Right atrium auricular region (tissue), 2 donors: ENCODE measurements at regions not wholly inside any gene's neighbourhood (a gene's known extent, or its start where the extent isn't known, plus 50 kb on each side); places are given as distances from the start of the nearest gene placed in this dataset.
A peak's percentile ranks its signal among the peaks of the same experiment; 100 is the strongest.

Experiments
- DNase-seq: peaks from one replicate; pipeline ENCODE4 v3.0.0-alpha.2; 2019; ENCODE audit warnings: low spot score
- H3K27ac ChIP-seq, 2 donors: fragments of 200-600 bp; sonication (generic); 1 replicate in 1 of 2; 2 replicates in 1 of 2; pipeline ENCODE4 v1.5.1; 2016 to 2019
- H3K27me3 ChIP-seq, 2 donors: fragments of 200-600 bp; sonication (generic); one replicate each; pipeline versions ENCODE4 v1.5.1 to v1.6.0; 2017 to 2019
- H3K36me3 ChIP-seq: fragments of 200-600 bp; sonication (generic); one replicate; pipeline ENCODE4 v1.5.1; 2016
- H3K4me1 ChIP-seq, 2 donors: fragments of 200-600 bp; sonication (generic); one replicate each; pipeline versions ENCODE4 v1.5.1 to v1.6.0; 2017 to 2019
- H3K4me3 ChIP-seq, 2 donors: fragments of 200-600 bp; sonication (generic); 1 replicate in 1 of 2; 2 replicates in 1 of 2; pipeline ENCODE4 v1.5.1; 2017 to 2019; ENCODE audit warnings: mild to moderate bottlenecking in 1 of 2, moderate library complexity in 1 of 2
- H3K9me3 ChIP-seq, 2 donors: fragments of 200-600 bp; sonication (generic); one replicate each; pipeline ENCODE4 v1.5.1; 2019
- TF ChIP-seq, protein P1 (sequence below), 2 donors: fragments of 200-600 bp; sonication (generic); IDR thresholded peaks; one replicate each; pipeline ENCODE4 v1.5.1; 2019; ENCODE audit warnings: antibody characterized with exemption in 2 of 2

DNA sequence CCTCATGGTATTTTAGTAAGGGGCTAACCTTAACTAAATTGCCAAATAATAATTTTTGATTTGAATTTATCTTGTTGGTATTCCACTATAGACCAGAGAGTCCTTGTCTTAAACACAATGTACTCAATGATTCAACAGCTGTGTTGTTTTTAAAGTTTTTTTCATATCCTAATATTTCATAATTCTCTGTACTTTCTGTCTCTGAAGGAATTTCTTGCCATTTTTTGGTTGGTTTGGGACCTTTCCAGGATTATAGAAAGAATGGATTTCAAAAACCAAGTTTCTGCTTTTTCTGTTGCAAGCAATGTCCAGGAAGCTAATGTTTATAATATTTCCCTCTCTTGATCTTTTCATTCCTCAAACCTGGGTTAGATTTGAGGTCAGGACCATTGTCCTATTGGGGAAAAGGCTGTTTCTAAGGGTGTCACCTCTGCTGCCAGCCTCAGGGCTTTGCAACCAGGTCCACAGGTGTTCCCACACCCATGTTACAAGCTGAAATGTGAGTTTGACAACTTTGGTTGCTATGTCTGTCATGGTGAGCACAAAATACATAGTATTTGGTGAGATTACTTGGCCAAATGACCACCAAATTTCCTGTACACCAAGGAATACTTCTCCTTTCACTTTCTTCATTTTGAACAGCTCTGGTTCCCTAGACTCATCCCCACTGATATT lies 363.7 kb upstream of the RGMA start:
- H3K27ac ChIP-seq, result peak overlapping the region in 1 of 2 donors; percentile 48

DNA sequence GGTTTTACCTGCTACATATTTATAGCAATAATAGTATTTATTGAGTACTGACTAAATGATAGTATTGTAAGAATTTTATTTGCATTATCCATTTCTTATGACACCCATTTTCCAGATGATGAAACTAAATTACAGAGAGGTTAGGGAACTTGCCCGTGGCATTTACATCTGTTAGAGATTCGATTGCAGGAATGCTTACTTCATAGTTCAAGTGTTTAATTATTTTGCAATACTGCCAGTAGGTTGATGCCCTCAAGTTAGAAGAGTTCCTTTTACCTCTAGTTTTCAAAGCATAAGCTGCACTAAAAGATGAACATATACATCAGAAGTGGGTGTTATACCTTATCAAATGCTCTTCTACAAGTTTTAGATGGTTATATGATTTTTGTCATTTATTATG lies 362.8 kb upstream of the RGMA start:
- Histone ChIP-seq H3K27ac (no peak overlapping the region), H3K36me3 (no peaks in the 10 kb centered on the region), H3K4me3 (no peak overlapping the region), H3K9me3 (no peaks in the 10 kb centered on the region), H3K4me1 (no peaks in the 10 kb centered on the region), H3K27me3 (no peaks in the 10 kb centered on the region)
- TF ChIP-seq, protein P1, sequence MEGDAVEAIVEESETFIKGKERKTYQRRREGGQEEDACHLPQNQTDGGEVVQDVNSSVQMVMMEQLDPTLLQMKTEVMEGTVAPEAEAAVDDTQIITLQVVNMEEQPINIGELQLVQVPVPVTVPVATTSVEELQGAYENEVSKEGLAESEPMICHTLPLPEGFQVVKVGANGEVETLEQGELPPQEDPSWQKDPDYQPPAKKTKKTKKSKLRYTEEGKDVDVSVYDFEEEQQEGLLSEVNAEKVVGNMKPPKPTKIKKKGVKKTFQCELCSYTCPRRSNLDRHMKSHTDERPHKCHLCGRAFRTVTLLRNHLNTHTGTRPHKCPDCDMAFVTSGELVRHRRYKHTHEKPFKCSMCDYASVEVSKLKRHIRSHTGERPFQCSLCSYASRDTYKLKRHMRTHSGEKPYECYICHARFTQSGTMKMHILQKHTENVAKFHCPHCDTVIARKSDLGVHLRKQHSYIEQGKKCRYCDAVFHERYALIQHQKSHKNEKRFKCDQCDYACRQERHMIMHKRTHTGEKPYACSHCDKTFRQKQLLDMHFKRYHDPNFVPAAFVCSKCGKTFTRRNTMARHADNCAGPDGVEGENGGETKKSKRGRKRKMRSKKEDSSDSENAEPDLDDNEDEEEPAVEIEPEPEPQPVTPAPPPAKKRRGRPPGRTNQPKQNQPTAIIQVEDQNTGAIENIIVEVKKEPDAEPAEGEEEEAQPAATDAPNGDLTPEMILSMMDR (IDR thresholded peaks at IDR 0.05), result no peak
- no peak for DNase-seq

More for the DNA sequence above, 363.7 kb upstream of the RGMA start:
- Histone ChIP-seq H3K4me3 (no peak overlapping the region), H3K9me3 (no peaks in the 10 kb centered on the region), H3K36me3 (no peaks in the 10 kb centered on the region), H3K27me3 (no peaks in the 10 kb centered on the region), H3K4me1 (no peaks in the 10 kb centered on the region)
- TF ChIP-seq, protein P1 (IDR thresholded peaks at IDR 0.05), result no peak
- DNase-seq, result no peak

DNA sequence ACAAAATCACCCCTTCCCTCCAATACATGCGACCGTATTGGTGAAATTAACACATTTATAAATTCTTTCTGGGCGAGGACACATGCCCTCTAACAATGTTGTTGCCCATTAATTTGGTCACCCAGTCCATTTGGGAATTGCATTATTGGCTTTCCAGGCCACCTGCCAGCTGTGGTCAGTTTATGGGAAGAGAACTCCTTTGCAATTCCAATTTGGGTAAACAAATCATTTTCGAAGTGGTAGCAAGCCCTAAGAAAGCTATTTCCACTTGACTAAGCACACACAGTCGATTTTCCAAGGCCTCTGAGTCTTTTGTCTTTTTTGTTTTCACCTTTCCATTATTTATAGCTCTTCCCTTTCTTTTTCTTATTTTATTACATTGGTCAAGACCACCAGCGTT lies 362.3 kb upstream of the RGMA start:
- H3K27ac ChIP-seq, result no peak overlapping the region

DNA sequence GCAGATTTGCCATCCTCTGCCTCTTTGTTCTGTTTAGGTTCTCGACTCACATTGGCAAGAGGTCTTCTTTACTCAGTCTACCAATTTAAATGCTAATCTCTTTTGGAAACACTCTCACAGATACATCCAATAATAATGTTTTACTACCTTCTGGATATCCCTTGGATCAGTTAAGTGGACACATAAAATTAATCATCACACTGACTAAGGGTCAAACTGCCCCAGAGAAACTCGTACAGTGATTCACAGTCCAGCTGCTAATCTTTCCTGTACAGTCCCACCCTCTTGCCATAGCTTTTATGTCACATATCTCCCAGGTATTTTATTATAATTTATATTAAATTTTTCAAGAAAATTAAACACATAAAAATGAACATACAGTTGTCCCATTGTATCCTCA lies 360.8 kb upstream of the RGMA start:
- Histone ChIP-seq H3K4me3 (no peak overlapping the region), H3K4me1 (no peaks in the 10 kb centered on the region), H3K27me3 (no peaks in the 10 kb centered on the region), H3K9me3 (no peaks in the 10 kb centered on the region), H3K27ac (no peak overlapping the region), H3K36me3 (no peaks in the 10 kb centered on the region)
- no peak for DNase-seq
- TF ChIP-seq, protein P1 (IDR thresholded peaks at IDR 0.05), result no peak

More for the DNA sequence above, 362.3 kb upstream of the RGMA start:
- H3K4me3 ChIP-seq, result no peak overlapping the region
- no peaks in the 10 kb centered on the region for H3K36me3 ChIP-seq
- DNase-seq, result no peak
- H3K4me1 ChIP-seq, result no peaks in the 10 kb centered on the region
- no peaks in the 10 kb centered on the region for H3K9me3 ChIP-seq
- no peaks in the 10 kb centered on the region for H3K27me3 ChIP-seq
- TF ChIP-seq, protein P1 (IDR thresholded peaks at IDR 0.05), result no peak

DNA sequence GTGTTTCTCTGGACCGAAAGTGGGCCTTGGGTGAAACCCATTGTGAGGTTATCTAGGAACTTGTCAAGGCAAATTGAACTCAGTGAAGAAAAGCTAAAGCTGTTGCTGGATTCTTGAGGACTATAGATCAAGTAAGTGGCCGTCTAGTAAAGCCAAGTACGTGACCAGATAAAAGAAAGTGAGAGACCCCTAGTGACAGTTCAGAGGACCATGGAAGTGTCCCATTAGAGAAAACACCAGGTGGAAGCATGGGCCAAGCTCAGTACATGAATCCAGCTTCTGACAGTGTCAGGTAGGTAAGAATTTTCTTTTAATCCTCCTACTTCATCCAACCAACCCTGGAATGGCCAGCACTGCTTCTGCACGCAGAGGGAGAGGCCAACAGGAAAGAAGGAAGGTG lies 349.3 kb upstream of the RGMA start:
- DNase-seq, result no peak

More for the DNA sequence above, 349.3 kb upstream of the RGMA start:
- TF ChIP-seq, protein P1 (IDR thresholded peaks at IDR 0.05), result no peak
- H3K4me3 ChIP-seq, result no peak overlapping the region
- no peak overlapping the region for H3K27ac ChIP-seq
- no peaks in the 10 kb centered on the region for H3K9me3 ChIP-seq
- no peaks in the 10 kb centered on the region for H3K27me3 ChIP-seq
- no peaks in the 10 kb centered on the region for H3K36me3 ChIP-seq
- no peaks in the 10 kb centered on the region for H3K4me1 ChIP-seq
